Nephron progenitor cell (in vitro differentiated cells): ENCODE measurements at regions not wholly inside any gene's neighbourhood (a gene's known extent, or its start where the extent isn't known, plus 50 kb on each side); places are given as distances from the start of the nearest gene placed in this dataset.

Experiments
- DNase-seq: peaks from one replicate; pipeline ENCODE4 v3.0.0; 2021
- H3K27ac Mint-ChIP-seq: 2 replicates; pipeline ENCODE4 v1.8.0; 2021; ENCODE audit warnings: mild to moderate bottlenecking, moderate library complexity, mixed read lengths
- H3K27me3 Mint-ChIP-seq: 2 replicates; pipeline ENCODE4 v1.8.0; 2021; ENCODE audit warnings: mild to moderate bottlenecking, low read depth, mixed read lengths; ENCODE audit not compliant: poor library complexity
- H3K36me3 Mint-ChIP-seq: 2 replicates; pipeline ENCODE4 v1.8.0; 2021; ENCODE audit warnings: low read depth, mixed read lengths
- H3K4me1 Mint-ChIP-seq: 2 replicates; pipeline ENCODE4 v1.8.0; 2021; ENCODE audit warnings: mixed read lengths
- H3K4me3 Mint-ChIP-seq: 2 replicates; pipeline ENCODE4 v1.8.0; 2021; ENCODE audit warnings: mild to moderate bottlenecking, moderate library complexity, mixed read lengths
- H3K9me3 Mint-ChIP-seq: 2 replicates; pipeline ENCODE4 v1.8.0; 2021; ENCODE audit warnings: mild to moderate bottlenecking, moderate library complexity, mixed read lengths
- CTCF ChIP-seq: fragments of 200-600 bp; sonication (generic); IDR thresholded peaks from 2 replicates; pipeline ENCODE4 v1.5.0; 2021; ENCODE audit warnings: antibody characterized with exemption

GRCh38 chr16:74019612-74020011 lies 277.0 kb upstream of the PSMD7 start:
- peaks cover 9% of the 10 kb centered on the region for H3K9me3 Mint-ChIP-seq
- peaks cover 1% of the 10 kb centered on the region for H3K4me1 Mint-ChIP-seq
- no peak overlapping the region for H3K27ac Mint-ChIP-seq
- DNase-seq, result no peak
- no peaks in the 10 kb centered on the region for H3K36me3 Mint-ChIP-seq
- TF ChIP-seq CTCF, result no peak
- H3K4me3 Mint-ChIP-seq, result no peak overlapping the region
- H3K27me3 Mint-ChIP-seq, result peaks cover 3% of the 10 kb centered on the region

GRCh38 chr16:74015953-74016352 lies 280.7 kb upstream of the PSMD7 start:
- Mint-ChIP-seq H3K36me3 (no peaks in the 10 kb centered on the region), H3K9me3 (peaks cover 5% of the 10 kb centered on the region)
- DNase-seq, result no peak

GRCh38 chr16:73998707-73999106 lies 297.9 kb upstream of the PSMD7 start:
- TF ChIP-seq CTCF, result no peak
- Mint-ChIP-seq H3K27me3 (no peaks in the 10 kb centered on the region), H3K9me3 (peaks cover 20% of the 10 kb centered on the region), H3K36me3 (no peaks in the 10 kb centered on the region), H3K4me1 (no peaks in the 10 kb centered on the region), H3K27ac (no peak overlapping the region), H3K4me3 (no peak overlapping the region)
- DNase-seq, result no peak

More at GRCh38 chr16:74015953-74016352, 280.7 kb upstream of the PSMD7 start:
- Mint-ChIP-seq H3K27me3 (no peaks in the 10 kb centered on the region), H3K27ac (no peak overlapping the region), H3K4me1 (no peaks in the 10 kb centered on the region), H3K4me3 (no peak overlapping the region)
- TF ChIP-seq CTCF, result no peak

- no peak for DNase-seq
- Mint-ChIP-seq H3K36me3 (no peaks in the 10 kb centered on the region), H3K4me1 (no peaks in the 10 kb centered on the region), H3K4me3 (no peak overlapping the region), H3K9me3 (peaks cover 13% of the 10 kb centered on the region), H3K27ac (no peak overlapping the region), H3K27me3 (no peaks in the 10 kb centered on the region)
- TF ChIP-seq CTCF, result no peak
Measured at GRCh38 chr16:73997971-73998370, 298.6 kb upstream of the PSMD7 start.

GRCh38 chr16:73997340-73997711 lies 299.3 kb upstream of the PSMD7 start:
- Mint-ChIP-seq H3K36me3 (no peaks in the 10 kb centered on the region), H3K27ac (no peak overlapping the region)

More at GRCh38 chr16:73997340-73997711, 299.3 kb upstream of the PSMD7 start:
- Mint-ChIP-seq H3K4me3 (no peak overlapping the region), H3K9me3 (peaks cover 8% of the 10 kb centered on the region), H3K4me1 (no peaks in the 10 kb centered on the region), H3K27me3 (no peaks in the 10 kb centered on the region)
- DNase-seq, result no peak
- no peak for TF ChIP-seq CTCF
